ENCODE measurements at regions not wholly inside any gene's neighbourhood (a gene's known extent, or its start where the extent isn't known, plus 50 kb on each side); places are given as distances from the start of the nearest gene placed in this dataset.
A peak's percentile ranks its signal among the peaks of the same experiment; 100 is the strongest.

DNA sequence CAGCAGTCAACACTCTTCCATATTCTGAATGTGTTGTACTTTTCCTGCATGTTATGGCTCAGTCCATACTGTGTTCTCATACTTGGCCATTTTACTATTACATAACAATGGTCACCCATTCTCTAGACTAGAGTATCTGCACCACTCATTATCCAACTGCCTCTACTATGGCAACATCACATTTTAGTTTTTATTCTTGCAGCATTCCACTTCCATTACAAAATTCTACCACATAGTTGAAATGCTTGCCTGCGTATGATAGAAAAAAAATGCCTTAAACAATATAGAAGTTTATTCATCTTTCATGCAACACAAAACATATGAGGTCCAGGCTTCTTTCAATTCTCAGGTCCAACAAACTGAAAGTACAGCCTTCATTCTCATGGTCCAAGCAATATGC is 128.0 kb downstream of the TENT5A start:
- Mint-ChIP-seq H3K27ac (no peak overlapping the region), H3K36me3 (no peaks in the 10 kb centered on the region), H3K27me3 (ENCODE audit: low read depth) (no peaks in the 10 kb centered on the region), H3K4me3 (no peak overlapping the region), H3K4me1 (no peaks in the 10 kb centered on the region), H3K9me3 (no peaks in the 10 kb centered on the region)
- CTCF ChIA-PET = no interaction called here
- ATAC-seq = no peak
- DNase-seq (ENCODE audit: low spot score) = no peak
- POLR2A ChIA-PET = no interaction called here
- TF ChIP-seq ATF3 (CRISPR knock-in tag; conservative IDR thresholded peaks at IDR 0.05) (no peak), GRHL2 (CRISPR knock-in tag; IDR thresholded peaks at IDR 0.05; ENCODE audit: insufficient replicate concordance, severe bottlenecking) (no peak), NR1H2 (CRISPR knock-in tag; IDR thresholded peaks at IDR 0.05) (no peak)
- TF ChIP-seq, protein P1, sequence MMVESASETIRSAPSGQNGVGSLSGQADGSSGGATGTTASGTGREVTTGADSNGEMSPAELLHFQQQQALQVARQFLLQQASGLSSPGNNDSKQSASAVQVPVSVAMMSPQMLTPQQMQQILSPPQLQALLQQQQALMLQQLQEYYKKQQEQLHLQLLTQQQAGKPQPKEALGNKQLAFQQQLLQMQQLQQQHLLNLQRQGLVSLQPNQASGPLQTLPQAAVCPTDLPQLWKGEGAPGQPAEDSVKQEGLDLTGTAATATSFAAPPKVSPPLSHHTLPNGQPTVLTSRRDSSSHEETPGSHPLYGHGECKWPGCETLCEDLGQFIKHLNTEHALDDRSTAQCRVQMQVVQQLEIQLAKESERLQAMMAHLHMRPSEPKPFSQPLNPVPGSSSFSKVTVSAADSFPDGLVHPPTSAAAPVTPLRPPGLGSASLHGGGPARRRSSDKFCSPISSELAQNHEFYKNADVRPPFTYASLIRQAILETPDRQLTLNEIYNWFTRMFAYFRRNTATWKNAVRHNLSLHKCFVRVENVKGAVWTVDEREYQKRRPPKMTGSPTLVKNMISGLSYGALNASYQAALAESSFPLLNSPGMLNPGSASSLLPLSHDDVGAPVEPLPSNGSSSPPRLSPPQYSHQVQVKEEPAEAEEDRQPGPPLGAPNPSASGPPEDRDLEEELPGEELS (CRISPR knock-in tag; IDR thresholded peaks at IDR 0.05) = no peak
- TF ChIP-seq, protein P2, sequence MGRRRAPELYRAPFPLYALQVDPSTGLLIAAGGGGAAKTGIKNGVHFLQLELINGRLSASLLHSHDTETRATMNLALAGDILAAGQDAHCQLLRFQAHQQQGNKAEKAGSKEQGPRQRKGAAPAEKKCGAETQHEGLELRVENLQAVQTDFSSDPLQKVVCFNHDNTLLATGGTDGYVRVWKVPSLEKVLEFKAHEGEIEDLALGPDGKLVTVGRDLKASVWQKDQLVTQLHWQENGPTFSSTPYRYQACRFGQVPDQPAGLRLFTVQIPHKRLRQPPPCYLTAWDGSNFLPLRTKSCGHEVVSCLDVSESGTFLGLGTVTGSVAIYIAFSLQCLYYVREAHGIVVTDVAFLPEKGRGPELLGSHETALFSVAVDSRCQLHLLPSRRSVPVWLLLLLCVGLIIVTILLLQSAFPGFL (CRISPR knock-in tag; IDR thresholded peaks at IDR 0.05; ENCODE audit: borderline replicate concordance) = no peak
- TF ChIP-seq, protein P3, sequence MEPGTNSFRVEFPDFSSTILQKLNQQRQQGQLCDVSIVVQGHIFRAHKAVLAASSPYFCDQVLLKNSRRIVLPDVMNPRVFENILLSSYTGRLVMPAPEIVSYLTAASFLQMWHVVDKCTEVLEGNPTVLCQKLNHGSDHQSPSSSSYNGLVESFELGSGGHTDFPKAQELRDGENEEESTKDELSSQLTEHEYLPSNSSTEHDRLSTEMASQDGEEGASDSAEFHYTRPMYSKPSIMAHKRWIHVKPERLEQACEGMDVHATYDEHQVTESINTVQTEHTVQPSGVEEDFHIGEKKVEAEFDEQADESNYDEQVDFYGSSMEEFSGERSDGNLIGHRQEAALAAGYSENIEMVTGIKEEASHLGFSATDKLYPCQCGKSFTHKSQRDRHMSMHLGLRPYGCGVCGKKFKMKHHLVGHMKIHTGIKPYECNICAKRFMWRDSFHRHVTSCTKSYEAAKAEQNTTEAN (CRISPR knock-in tag; IDR thresholded peaks at IDR 0.05) = no peak

GRCh38 chr6:81623106-81623759 is 129.2 kb downstream of the TENT5A start:
- DNase-seq (ENCODE audit: low spot score) (no peak), ATAC-seq (peak; percentile 48; the same call in 1 of the 2 replicates)
- H3K4me3 Mint-ChIP-seq = no peak overlapping the region
- no peaks in the 10 kb centered on the region for H3K4me1 Mint-ChIP-seq
- ChIA-PET CTCF (no interaction called here), POLR2A (no interaction called here)
- no peaks in the 10 kb centered on the region for H3K27me3 Mint-ChIP-seq (ENCODE audit: low read depth)
- H3K36me3 Mint-ChIP-seq = no peaks in the 10 kb centered on the region
- no peaks in the 10 kb centered on the region for H3K9me3 Mint-ChIP-seq
- H3K27ac Mint-ChIP-seq = no peak overlapping the region
- TF ChIP-seq MLX (CRISPR knock-in tag; IDR thresholded peaks at IDR 0.05) (no peak), HMGA2 (CRISPR knock-in tag; IDR thresholded peaks at IDR 0.05) (no peak), CREM (CRISPR knock-in tag; IDR thresholded peaks at IDR 0.05) (no peak), ZNF425 (CRISPR knock-in tag; conservative IDR thresholded peaks at IDR 0.05) (no peak), JAZF1 (CRISPR knock-in tag; IDR thresholded peaks at IDR 0.05) (no peak), NR2C2 (CRISPR knock-in tag; IDR thresholded peaks at IDR 0.05) (no peak), ZNF219 (CRISPR knock-in tag; IDR thresholded peaks at IDR 0.05; ENCODE audit: borderline replicate concordance) (no peak), RELA (CRISPR knock-in tag; IDR thresholded peaks at IDR 0.05; ENCODE audit: borderline replicate concordance) (no peak), ZNF232 (CRISPR knock-in tag; IDR thresholded peaks at IDR 0.05) (no peak), KAT7 (CRISPR knock-in tag; IDR thresholded peaks at IDR 0.05; ENCODE audit: borderline replicate concordance) (no peak), NFYB (CRISPR knock-in tag; conservative IDR thresholded peaks at IDR 0.05; ENCODE audit: low read depth) (no peak), MXD4 (CRISPR knock-in tag; IDR thresholded peaks at IDR 0.05; ENCODE audit: borderline replicate concordance) (no peak)
- TF ChIP-seq, protein P4, sequence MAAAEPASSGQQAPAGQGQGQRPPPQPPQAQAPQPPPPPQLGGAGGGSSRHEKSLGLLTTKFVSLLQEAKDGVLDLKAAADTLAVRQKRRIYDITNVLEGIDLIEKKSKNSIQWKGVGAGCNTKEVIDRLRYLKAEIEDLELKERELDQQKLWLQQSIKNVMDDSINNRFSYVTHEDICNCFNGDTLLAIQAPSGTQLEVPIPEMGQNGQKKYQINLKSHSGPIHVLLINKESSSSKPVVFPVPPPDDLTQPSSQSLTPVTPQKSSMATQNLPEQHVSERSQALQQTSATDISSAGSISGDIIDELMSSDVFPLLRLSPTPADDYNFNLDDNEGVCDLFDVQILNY (CRISPR knock-in tag; IDR thresholded peaks at IDR 0.05) = no peak
- TF ChIP-seq, protein P5, sequence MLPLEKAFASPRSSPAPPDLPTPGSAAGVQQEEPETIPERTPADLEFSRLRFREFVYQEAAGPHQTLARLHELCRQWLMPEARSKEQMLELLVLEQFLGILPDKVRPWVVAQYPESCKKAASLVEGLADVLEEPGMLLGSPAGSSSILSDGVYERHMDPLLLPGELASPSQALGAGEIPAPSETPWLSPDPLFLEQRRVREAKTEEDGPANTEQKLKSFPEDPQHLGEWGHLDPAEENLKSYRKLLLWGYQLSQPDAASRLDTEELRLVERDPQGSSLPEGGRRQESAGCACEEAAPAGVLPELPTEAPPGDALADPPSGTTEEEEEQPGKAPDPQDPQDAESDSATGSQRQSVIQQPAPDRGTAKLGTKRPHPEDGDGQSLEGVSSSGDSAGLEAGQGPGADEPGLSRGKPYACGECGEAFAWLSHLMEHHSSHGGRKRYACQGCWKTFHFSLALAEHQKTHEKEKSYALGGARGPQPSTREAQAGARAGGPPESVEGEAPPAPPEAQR (CRISPR knock-in tag; IDR thresholded peaks at IDR 0.05) = no peak

Data from WTC11 (cell line).